ENCODE measurements at regions not wholly inside any gene's neighbourhood (a gene's known extent, or its start where the extent isn't known, plus 50 kb on each side); places are given as distances from the start of the nearest gene placed in this dataset.

DNA sequence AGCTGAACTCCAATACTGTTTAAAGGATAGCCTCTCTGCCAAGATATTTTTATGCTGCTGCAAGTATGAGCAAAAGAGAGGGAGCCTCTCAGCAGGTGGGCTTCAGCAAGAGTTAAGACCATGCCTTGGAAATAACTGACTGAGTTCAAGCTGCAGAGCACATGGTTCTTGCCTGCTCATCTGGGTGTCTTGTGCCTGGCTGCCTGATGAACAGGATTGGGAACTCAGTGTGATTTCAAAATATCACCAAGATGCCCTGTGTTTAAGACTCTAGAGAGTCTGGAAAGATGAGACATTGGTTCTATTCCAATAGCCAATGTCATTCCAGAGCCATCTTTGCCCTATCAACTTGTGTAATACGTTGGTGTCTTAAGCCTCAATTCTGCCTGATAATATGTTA, 147.5 kb upstream of the VEPH1 start:
- no peak for TF ChIP-seq SIN3A (IDR thresholded peaks at IDR 0.05; ENCODE audit: borderline replicate concordance, insufficient read depth, low read length)
- TF ChIP-seq POLR2AphosphoS5 (IDR thresholded peaks at IDR 0.05; ENCODE audit: low read depth, low read length): no peak
- no peak for TF ChIP-seq FOXP2 (optimal IDR thresholded peaks at IDR 0.05; ENCODE audit: borderline replicate concordance, extremely low read depth, extremely low read length, insufficient read depth)
